LNCaP clone FGC (cell line): ENCODE measurements at regions not wholly inside any gene's neighbourhood (a gene's known extent, or its start where the extent isn't known, plus 50 kb on each side); places are given as distances from the start of the nearest gene placed in this dataset.

ENCODE experiments used
- DNase-seq: peaks from one replicate; pipeline ENCODE4 v3.0.0-alpha.2; 2011; ENCODE audit warnings: low read depth
- H3K4me3 ChIP-seq: 2 replicates; pipeline ENCODE4 v1.5.1; 2011; ENCODE audit warnings: mild to moderate bottlenecking, low read depth, low read length, control low read depth
- TF ChIP-seq, protein P1 (sequence below): IDR thresholded peaks from 2 replicates; pipeline ENCODE4 v1.5.1; 2012; ENCODE audit warnings: mild to moderate bottlenecking; ENCODE audit not compliant: control insufficient read depth, insufficient read depth; ENCODE audit errors: extremely low read depth

DNA sequence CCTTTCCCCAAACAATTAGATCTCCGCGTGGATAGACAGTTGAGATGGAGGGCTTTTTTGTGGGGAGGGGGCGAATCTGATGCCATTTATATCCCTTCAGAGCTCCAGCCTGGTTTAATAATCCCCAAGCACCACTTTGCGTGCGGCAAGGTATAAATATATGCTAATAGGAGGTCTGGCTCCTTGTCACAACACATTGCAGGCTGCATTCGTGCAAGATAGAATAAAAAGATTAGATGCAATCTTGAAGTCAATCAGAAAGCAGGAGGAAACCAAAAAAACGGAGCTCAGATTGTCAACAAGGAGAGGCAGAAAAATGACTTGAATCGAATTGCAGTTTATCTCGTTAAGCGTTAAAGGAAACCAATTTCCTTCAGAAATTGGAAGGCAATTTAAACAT is 248.7 kb downstream of the SPTSSA start:
- H3K4me3 ChIP-seq = no peak overlapping the region
- DNase-seq = no peak
- TF ChIP-seq, protein P1, sequence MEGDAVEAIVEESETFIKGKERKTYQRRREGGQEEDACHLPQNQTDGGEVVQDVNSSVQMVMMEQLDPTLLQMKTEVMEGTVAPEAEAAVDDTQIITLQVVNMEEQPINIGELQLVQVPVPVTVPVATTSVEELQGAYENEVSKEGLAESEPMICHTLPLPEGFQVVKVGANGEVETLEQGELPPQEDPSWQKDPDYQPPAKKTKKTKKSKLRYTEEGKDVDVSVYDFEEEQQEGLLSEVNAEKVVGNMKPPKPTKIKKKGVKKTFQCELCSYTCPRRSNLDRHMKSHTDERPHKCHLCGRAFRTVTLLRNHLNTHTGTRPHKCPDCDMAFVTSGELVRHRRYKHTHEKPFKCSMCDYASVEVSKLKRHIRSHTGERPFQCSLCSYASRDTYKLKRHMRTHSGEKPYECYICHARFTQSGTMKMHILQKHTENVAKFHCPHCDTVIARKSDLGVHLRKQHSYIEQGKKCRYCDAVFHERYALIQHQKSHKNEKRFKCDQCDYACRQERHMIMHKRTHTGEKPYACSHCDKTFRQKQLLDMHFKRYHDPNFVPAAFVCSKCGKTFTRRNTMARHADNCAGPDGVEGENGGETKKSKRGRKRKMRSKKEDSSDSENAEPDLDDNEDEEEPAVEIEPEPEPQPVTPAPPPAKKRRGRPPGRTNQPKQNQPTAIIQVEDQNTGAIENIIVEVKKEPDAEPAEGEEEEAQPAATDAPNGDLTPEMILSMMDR = no peak

DNA sequence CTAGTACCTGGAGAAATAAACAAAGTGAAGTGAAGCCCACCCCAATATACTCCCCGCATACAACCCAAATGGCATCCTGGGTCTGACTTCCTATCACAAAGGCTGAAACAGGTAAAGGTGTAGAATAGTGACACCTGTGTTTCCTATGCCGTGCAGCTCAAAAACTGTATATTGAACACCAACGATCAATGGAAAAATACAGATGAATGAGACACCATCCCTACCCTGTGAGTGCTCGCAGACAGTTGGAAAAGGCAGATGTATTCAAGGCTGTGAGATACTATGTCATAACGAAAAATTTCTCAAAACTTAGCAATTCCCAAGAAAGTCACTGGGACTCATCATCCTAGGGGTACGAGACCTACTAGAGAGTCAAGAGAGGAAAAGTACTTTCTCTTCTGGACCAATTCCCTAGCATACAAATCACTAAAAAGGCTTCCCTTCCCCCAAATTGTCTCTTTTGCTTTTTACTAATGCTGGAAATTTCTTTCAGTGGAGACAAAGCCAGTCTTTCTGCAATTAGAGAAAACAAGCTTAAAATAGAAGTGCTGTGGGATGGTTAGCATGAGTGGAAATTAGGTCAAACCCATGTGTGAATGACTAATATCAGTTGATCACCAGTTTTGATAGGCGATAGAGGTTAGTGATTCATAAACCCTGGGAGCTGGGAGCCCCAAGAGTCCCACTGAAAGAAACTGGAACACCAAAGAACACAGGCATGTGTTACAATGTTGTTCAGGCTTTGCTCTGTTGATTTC is 249.7 kb downstream of the SPTSSA start:
- H3K4me3 ChIP-seq = no peak overlapping the region
- TF ChIP-seq, protein P1 = no peak
- DNase-seq = no peak

DNA sequence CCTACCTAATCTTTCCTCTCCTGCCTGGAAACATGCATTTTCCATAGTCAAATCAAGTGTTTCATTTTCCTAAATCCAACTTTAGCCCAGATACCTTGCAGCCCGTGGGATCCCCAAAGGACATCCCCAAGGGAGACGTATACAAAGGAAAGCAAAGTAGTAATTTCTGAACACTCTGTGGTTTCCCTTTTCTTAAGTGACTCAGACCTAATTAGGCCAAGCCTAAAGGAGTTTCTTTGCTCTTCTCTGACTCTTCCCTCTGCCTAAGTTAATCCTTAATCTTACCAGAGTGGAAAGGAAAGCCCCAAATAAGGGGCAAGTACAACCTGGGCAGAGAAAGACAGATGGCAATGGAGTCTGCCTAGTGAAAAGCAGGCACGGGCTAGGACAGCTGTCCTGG is 250.3 kb downstream of the SPTSSA start:
- H3K4me3 ChIP-seq = no peak overlapping the region
- TF ChIP-seq, protein P1 = no peak
- DNase-seq = no peak

DNA sequence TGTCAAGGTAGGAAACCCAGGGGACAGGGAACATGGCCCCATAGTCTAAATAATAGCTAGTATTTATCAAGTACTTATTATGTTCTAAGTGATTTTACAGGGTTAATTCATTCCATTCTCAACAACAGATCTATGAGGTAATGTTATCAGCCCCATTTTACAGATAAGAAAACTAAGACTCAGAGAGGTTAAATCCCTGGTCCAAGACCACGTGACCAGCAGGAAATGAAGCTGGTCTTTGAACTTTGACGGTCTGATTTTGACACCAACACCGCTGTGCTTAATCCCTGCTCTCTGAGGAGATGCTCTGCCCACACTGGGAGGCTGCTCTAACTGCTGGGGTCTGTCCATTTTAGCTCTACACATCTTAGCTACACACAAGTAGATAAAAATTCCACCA is 253.5 kb downstream of the SPTSSA start:
- H3K4me3 ChIP-seq = no peak overlapping the region
- no peak for DNase-seq
- TF ChIP-seq, protein P1 = no peak

DNA sequence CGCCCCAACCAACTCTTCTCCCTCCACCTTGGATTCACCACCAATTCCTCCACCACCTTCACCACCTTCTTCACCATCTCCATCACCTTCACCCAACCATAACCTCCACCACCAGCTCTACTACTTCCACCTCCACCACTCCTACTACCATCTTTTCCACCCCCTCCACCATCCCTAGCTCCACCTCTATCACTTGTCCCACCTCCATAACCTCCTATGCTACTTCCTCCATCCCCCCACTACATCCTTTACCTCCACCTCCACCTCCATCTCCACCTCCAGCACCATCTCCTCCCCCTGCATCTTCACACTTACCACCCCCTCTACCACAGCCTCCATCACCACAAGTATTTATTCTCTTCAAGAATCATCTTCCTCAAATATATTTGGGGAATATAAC is 254.9 kb upstream of the EGLN3 start:
- TF ChIP-seq, protein P1 = no peak
- no peak overlapping the region for H3K4me3 ChIP-seq
- DNase-seq = no peak

DNA sequence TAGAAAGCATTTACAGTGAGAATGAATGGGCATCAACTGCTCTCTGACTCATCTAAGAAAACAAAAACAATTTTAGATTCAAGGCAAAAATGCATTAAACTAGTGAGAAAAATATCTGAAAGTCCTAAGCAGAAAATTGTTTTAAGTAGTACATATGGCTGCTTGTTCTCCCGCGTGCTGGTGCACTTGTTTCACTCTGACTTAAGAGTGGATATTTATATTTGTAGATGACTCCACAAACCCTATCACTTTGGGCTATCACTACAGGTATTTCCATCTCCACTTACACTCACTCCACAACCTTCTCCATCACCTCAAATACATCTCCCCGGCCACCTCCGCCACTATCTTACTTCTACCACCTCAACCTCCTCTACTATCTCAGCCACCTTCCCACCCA is 253.9 kb upstream of the EGLN3 start:
- no peak overlapping the region for H3K4me3 ChIP-seq
- TF ChIP-seq, protein P1 = no peak
- no peak for DNase-seq

DNA sequence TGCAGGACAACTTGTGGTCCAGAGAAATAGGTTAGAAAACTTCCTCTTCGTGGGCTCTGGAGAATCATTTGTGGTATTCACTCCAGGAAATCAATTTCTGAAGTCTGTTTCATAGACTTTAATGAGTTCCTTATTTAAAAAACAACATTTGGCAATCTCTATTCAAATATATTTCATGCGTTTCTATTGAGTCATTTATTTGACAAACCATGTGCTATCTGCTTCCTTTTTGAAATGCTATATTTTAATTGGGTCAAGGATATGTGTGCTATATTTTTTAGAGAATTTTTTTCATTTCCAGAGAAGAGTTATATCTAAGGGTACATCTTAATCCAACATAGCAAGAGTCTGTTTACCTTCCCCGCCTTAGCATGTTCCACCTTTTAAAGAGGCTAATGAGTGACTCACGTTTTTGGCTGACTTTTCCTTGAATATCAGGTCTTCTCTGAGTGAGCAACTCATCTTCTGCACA is 252.4 kb upstream of the EGLN3 start:
- no peak overlapping the region for H3K4me3 ChIP-seq
- TF ChIP-seq, protein P1 = no peak
- DNase-seq = peak; percentile 89
